ENCODE measurements at regions not wholly inside any gene's neighbourhood (a gene's known extent, or its start where the extent isn't known, plus 50 kb on each side); places are given as distances from the start of the nearest gene placed in this dataset.

- no peak overlapping the region for H3K4me2 ChIP-seq (ENCODE audit: low read depth, low read length)
- no peaks in the 10 kb centered on the region for H3K36me3 ChIP-seq (replicated peaks; ENCODE audit: insufficient read depth, low read length)
- no peaks in the 10 kb centered on the region for H3F3A ChIP-seq (ENCODE audit: insufficient read depth, low read length)
- no peak for DNase-seq
- H3K9me3 ChIP-seq (replicated peaks; ENCODE audit: insufficient read depth, low read length), result no peaks in the 10 kb centered on the region
- H3K4me3 ChIP-seq (ENCODE audit: low read length), result no peak overlapping the region
- H3K9me2 ChIP-seq (replicated peaks; ENCODE audit: insufficient read depth, low read length), result no peaks in the 10 kb centered on the region
- H3K4me1 ChIP-seq (ENCODE audit: low read length), result no peaks in the 10 kb centered on the region
- no peaks in the 10 kb centered on the region for H3K27me3 ChIP-seq (replicated peaks; ENCODE audit: insufficient read depth, low read length)
- H3K9ac ChIP-seq (ENCODE audit: low read length), result no peak overlapping the region
- no peaks in the 10 kb centered on the region for H4K20me1 ChIP-seq (ENCODE audit: insufficient read depth, low read length)
- no peak overlapping the region for H2AFZ ChIP-seq (ENCODE audit: low read length)
- TF ChIP-seq EZH2 (optimal IDR thresholded peaks at IDR 0.05; ENCODE audit: low read depth, low read length) (no peak), EZH2phosphoT487 (IDR thresholded peaks at IDR 0.05; ENCODE audit: low read length) (no peak), CTCF (IDR thresholded peaks at IDR 0.05; ENCODE audit: low read length) (no peak)
- H3K27ac ChIP-seq (ENCODE audit: low read length), result no peak overlapping the region
- no peaks in the 10 kb centered on the region for H3K79me2 ChIP-seq (ENCODE audit: low read length)
These were observed 254.4 kb upstream of the ARRDC4 start for GRCh38 chr15:97706059-97706458.

GRCh38 chr15:97708252-97708651 lies 252.3 kb upstream of the ARRDC4 start:
- Histone ChIP-seq H3K27me3 (replicated peaks; ENCODE audit: insufficient read depth, low read length) (no peaks in the 10 kb centered on the region), H3F3A (ENCODE audit: insufficient read depth, low read length) (no peaks in the 10 kb centered on the region), H3K9me3 (replicated peaks; ENCODE audit: insufficient read depth, low read length) (no peaks in the 10 kb centered on the region), H3K36me3 (replicated peaks; ENCODE audit: insufficient read depth, low read length) (no peaks in the 10 kb centered on the region), H4K20me1 (ENCODE audit: insufficient read depth, low read length) (no peaks in the 10 kb centered on the region), H3K27ac (ENCODE audit: low read length) (no peak overlapping the region), H2AFZ (ENCODE audit: low read length) (no peak overlapping the region), H3K4me2 (ENCODE audit: low read depth, low read length) (no peak overlapping the region), H3K9me2 (replicated peaks; ENCODE audit: insufficient read depth, low read length) (no peaks in the 10 kb centered on the region), H3K9ac (ENCODE audit: low read length) (no peak overlapping the region), H3K79me2 (ENCODE audit: low read length) (no peaks in the 10 kb centered on the region), H3K4me1 (ENCODE audit: low read length) (no peaks in the 10 kb centered on the region), H3K4me3 (ENCODE audit: low read length) (no peak overlapping the region)
- no peak for DNase-seq
- TF ChIP-seq EZH2phosphoT487 (IDR thresholded peaks at IDR 0.05; ENCODE audit: low read length), result no peak
- no peak for TF ChIP-seq EZH2 (optimal IDR thresholded peaks at IDR 0.05; ENCODE audit: low read depth, low read length)
- no peak for TF ChIP-seq CTCF (IDR thresholded peaks at IDR 0.05; ENCODE audit: low read length)

GRCh38 chr15:97712530-97712929 lies 248.0 kb upstream of the ARRDC4 start:
- H3K9ac ChIP-seq (ENCODE audit: low read length), result no peak overlapping the region
- H3K4me1 ChIP-seq (ENCODE audit: low read length), result no peaks in the 10 kb centered on the region
- H3K79me2 ChIP-seq (ENCODE audit: low read length), result no peaks in the 10 kb centered on the region
- H4K20me1 ChIP-seq (ENCODE audit: insufficient read depth, low read length), result no peaks in the 10 kb centered on the region
- no peaks in the 10 kb centered on the region for H3K9me3 ChIP-seq (replicated peaks; ENCODE audit: insufficient read depth, low read length)
- no peaks in the 10 kb centered on the region for H3F3A ChIP-seq (ENCODE audit: insufficient read depth, low read length)
- TF ChIP-seq EZH2 (optimal IDR thresholded peaks at IDR 0.05; ENCODE audit: low read depth, low read length) (no peak), EZH2phosphoT487 (IDR thresholded peaks at IDR 0.05; ENCODE audit: low read length) (no peak), CTCF (IDR thresholded peaks at IDR 0.05; ENCODE audit: low read length) (no peak)
- H3K9me2 ChIP-seq (replicated peaks; ENCODE audit: insufficient read depth, low read length), result no peaks in the 10 kb centered on the region
- H3K36me3 ChIP-seq (replicated peaks; ENCODE audit: insufficient read depth, low read length), result no peaks in the 10 kb centered on the region
- H2AFZ ChIP-seq (ENCODE audit: low read length), result no peak overlapping the region
- DNase-seq, result no peak
- no peak overlapping the region for H3K27ac ChIP-seq (ENCODE audit: low read length)
- no peak overlapping the region for H3K4me3 ChIP-seq (ENCODE audit: low read length)
- no peak overlapping the region for H3K4me2 ChIP-seq (ENCODE audit: low read depth, low read length)
- H3K27me3 ChIP-seq (replicated peaks; ENCODE audit: insufficient read depth, low read length), result no peaks in the 10 kb centered on the region

All from MM.1S (cell line).